ENCODE measurements at regions not wholly inside any gene's neighbourhood (a gene's known extent, or its start where the extent isn't known, plus 50 kb on each side); places are given as distances from the start of the nearest gene placed in this dataset.

GRCh38 chr2:17441790-17442189 is 76.5 kb downstream of the RAD51AP2 start:
- TF ChIP-seq CTCF (IDR thresholded peaks at IDR 0.05; ENCODE audit: low read depth, low read length) (no peak), POLR2A (IDR thresholded peaks at IDR 0.05; ENCODE audit: extremely low read depth, insufficient read length) (no peak)
